PC-9 (cell line): ENCODE measurements at regions not wholly inside any gene's neighbourhood (a gene's known extent, or its start where the extent isn't known, plus 50 kb on each side); places are given as distances from the start of the nearest gene placed in this dataset.

Experiments used
- CTCF ChIP-seq: fragments of 200-600 bp; sonication (generic); conservative IDR thresholded peaks from 2 replicates; pipeline ENCODE4 v1.6.1; 2017; ENCODE audit warnings: mixed run types, antibody characterized with exemption, mild to moderate bottlenecking, moderate library complexity
- EZH2 ChIP-seq: fragments of 200-600 bp; sonication (generic); IDR thresholded peaks from 2 replicates; pipeline ENCODE4 v1.8.0; 2017; ENCODE audit warnings: antibody characterized with exemption, low read depth

GRCh38 chr12:24328261-24328660, 378.8 kb upstream of the SOX5 start:
- TF ChIP-seq CTCF (no peak), EZH2 (no peak)
